ENCODE measurements at regions not wholly inside any gene's neighbourhood (a gene's known extent, or its start where the extent isn't known, plus 50 kb on each side); places are given as distances from the start of the nearest gene placed in this dataset.

DNA sequence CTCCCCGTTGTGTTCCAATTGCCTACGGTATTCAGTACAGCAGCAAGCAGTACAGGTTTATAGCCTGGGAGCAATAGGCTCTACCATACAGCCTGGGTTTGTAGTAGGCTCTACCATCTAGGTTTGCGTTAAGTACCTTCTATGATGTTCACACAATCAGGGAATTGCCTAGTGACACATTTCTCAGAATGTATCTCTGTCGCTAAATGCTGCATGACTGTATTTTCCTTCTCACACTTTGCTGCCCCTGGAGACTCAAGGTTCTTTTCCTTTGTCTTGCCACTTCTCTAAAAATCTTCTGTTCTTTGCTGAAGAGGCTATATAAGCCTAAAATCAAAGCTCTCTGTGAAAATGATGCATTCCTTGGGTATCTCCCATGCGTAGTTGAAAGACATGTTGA is 241.9 kb downstream of the CD83 start:
- no peak for TF ChIP-seq POLR2A (IDR thresholded peaks at IDR 0.05; ENCODE audit: low read length)
- TF ChIP-seq GATA1 (IDR thresholded peaks at IDR 0.05; ENCODE audit: low read depth, low read length) = no peak

Data from erythroblast (primary cell).